Karpas-422 (cell line): ENCODE measurements at regions not wholly inside any gene's neighbourhood (a gene's known extent, or its start where the extent isn't known, plus 50 kb on each side); places are given as distances from the start of the nearest gene placed in this dataset.

Experiments used
- DNase-seq: peaks from one replicate; pipeline ENCODE4 v3.0.0-alpha.2; 2015
- H2AFZ ChIP-seq: fragments of 200-600 bp; sonication (generic); 2 replicates; pipeline ENCODE4 v1.6.1; 2014; ENCODE audit warnings: antibody characterized with exemption, low read length, mixed read lengths
- H3K27ac ChIP-seq: fragments of 200-600 bp; sonication (generic); 2 replicates; pipeline ENCODE4 v1.5.1; 2014; ENCODE audit warnings: mild to moderate bottlenecking, low read length, moderate library complexity
- H3K27me3 ChIP-seq: fragments of 200-600 bp; sonication (generic); 2 replicates; pipeline ENCODE4 v1.6.1; 2014; ENCODE audit warnings: low read length, mixed read lengths
- H3K36me3 ChIP-seq: fragments of 200-600 bp; sonication (generic); 2 replicates; pipeline ENCODE4 v1.6.1; 2014; ENCODE audit warnings: low read length, mixed read lengths; ENCODE audit not compliant: insufficient read depth
- H3K4me1 ChIP-seq: fragments of 200-600 bp; sonication (generic); 2 replicates; pipeline ENCODE4 v1.6.1; 2014; ENCODE audit warnings: mild to moderate bottlenecking, low read length, mixed read lengths
- H3K4me2 ChIP-seq: fragments of 200-600 bp; sonication (generic); 2 replicates; pipeline ENCODE4 v1.6.1; 2014; ENCODE audit warnings: low read length, low read depth, mild to moderate bottlenecking; ENCODE audit not compliant: poor library complexity, severe bottlenecking
- H3K4me3 ChIP-seq: fragments of 200-600 bp; sonication (generic); 2 replicates; pipeline ENCODE4 v1.5.1; 2014; ENCODE audit warnings: mild to moderate bottlenecking, antibody characterized with exemption, low read length, mixed read lengths
- H3K79me2 ChIP-seq: fragments of 200-600 bp; sonication (generic); 2 replicates; pipeline ENCODE4 v1.6.1; 2014; ENCODE audit warnings: mild to moderate bottlenecking, low read length, mixed read lengths
- H3K9ac ChIP-seq: fragments of 200-600 bp; sonication (generic); 2 replicates; pipeline ENCODE4 v1.6.0; 2014; ENCODE audit warnings: low read length
- H3K9me2 ChIP-seq: fragments of 200-600 bp; sonication (generic), shearing (Covaris generic); replicated peaks from 2 replicates; pipeline ENCODE4 v1.6.0; 2014; ENCODE audit warnings: mild to moderate bottlenecking, low read length, moderate library complexity; ENCODE audit not compliant: insufficient read depth
- H3K9me3 ChIP-seq: fragments of 300-700, 200-600 bp; sonication (generic); 2 replicates; pipeline ENCODE4 v1.6.1; 2014; ENCODE audit warnings: low read length, mixed read lengths
- H4K20me1 ChIP-seq: fragments of 200-600 bp; sonication (generic); 2 replicates; pipeline ENCODE4 v1.6.1; 2014; ENCODE audit warnings: mild to moderate bottlenecking, antibody characterized with exemption, low read length, low read depth; ENCODE audit not compliant: insufficient read depth

- Histone ChIP-seq H3K27me3 (no peaks in the 10 kb centered on the region), H3K27ac (no peak overlapping the region), H3K4me2 (no peak overlapping the region), H3K9ac (no peak overlapping the region), H3K36me3 (no peaks in the 10 kb centered on the region), H3K9me2 (no peaks in the 10 kb centered on the region), H4K20me1 (no peaks in the 10 kb centered on the region), H3K4me3 (no peak overlapping the region), H3K79me2 (no peaks in the 10 kb centered on the region), H2AFZ (no peak overlapping the region), H3K9me3 (peaks cover 21% of the 10 kb centered on the region; the same call in 1 of the 2 replicates), H3K4me1 (no peaks in the 10 kb centered on the region)
- DNase-seq: no peak
Measured at GRCh38 chr16:7953360-7953759, 620.7 kb downstream of the RBFOX1 start.

- Histone ChIP-seq H3K27ac (no peak overlapping the region), H3K9ac (no peak overlapping the region), H3K9me3 (peaks cover 38% of the 10 kb centered on the region), H3K27me3 (no peaks in the 10 kb centered on the region), H3K4me3 (no peak overlapping the region), H3K79me2 (no peaks in the 10 kb centered on the region), H4K20me1 (no peaks in the 10 kb centered on the region), H3K4me2 (no peak overlapping the region), H3K9me2 (no peaks in the 10 kb centered on the region), H3K36me3 (no peaks in the 10 kb centered on the region), H3K4me1 (no peaks in the 10 kb centered on the region), H2AFZ (no peak overlapping the region)
- DNase-seq: no peak
Measured at GRCh38 chr16:7946142-7946541, 613.5 kb downstream of the RBFOX1 start.

GRCh38 chr16:7938175-7938574 lies 605.5 kb downstream of the RBFOX1 start:
- H3K4me1 ChIP-seq: no peaks in the 10 kb centered on the region
- H3K79me2 ChIP-seq: no peaks in the 10 kb centered on the region

GRCh38 chr16:7921345-7921744 lies 588.7 kb downstream of the RBFOX1 start:
- Histone ChIP-seq H3K4me1 (no peaks in the 10 kb centered on the region), H3K9ac (no peak overlapping the region), H2AFZ (no peak overlapping the region), H3K9me3 (peaks cover 18% of the 10 kb centered on the region), H3K4me3 (no peak overlapping the region), H3K36me3 (no peaks in the 10 kb centered on the region), H4K20me1 (no peaks in the 10 kb centered on the region), H3K9me2 (no peaks in the 10 kb centered on the region), H3K4me2 (no peak overlapping the region), H3K79me2 (no peaks in the 10 kb centered on the region), H3K27me3 (no peaks in the 10 kb centered on the region), H3K27ac (no peak overlapping the region)
- DNase-seq: no peak

More at GRCh38 chr16:7938175-7938574, 605.5 kb downstream of the RBFOX1 start:
- no peak overlapping the region for H3K9ac ChIP-seq
- no peaks in the 10 kb centered on the region for H3K27me3 ChIP-seq
- no peak overlapping the region for H2AFZ ChIP-seq
- no peaks in the 10 kb centered on the region for H4K20me1 ChIP-seq
- H3K9me2 ChIP-seq: no peaks in the 10 kb centered on the region
- H3K27ac ChIP-seq: no peak overlapping the region
- H3K4me2 ChIP-seq: no peak overlapping the region
- H3K9me3 ChIP-seq: peaks cover 30% of the 10 kb centered on the region
- H3K36me3 ChIP-seq: no peaks in the 10 kb centered on the region
- no peak for DNase-seq
- H3K4me3 ChIP-seq: no peak overlapping the region

- no peak overlapping the region for H3K9ac ChIP-seq
- no peaks in the 10 kb centered on the region for H3K36me3 ChIP-seq
- H3K27ac ChIP-seq: no peak overlapping the region
- DNase-seq: no peak
- H3K4me2 ChIP-seq: no peak overlapping the region
- H3K79me2 ChIP-seq: no peaks in the 10 kb centered on the region
- no peak overlapping the region for H3K4me3 ChIP-seq
- H3K27me3 ChIP-seq: no peaks in the 10 kb centered on the region
- H3K9me2 ChIP-seq: no peaks in the 10 kb centered on the region
- no peak overlapping the region for H2AFZ ChIP-seq
- H3K9me3 ChIP-seq: peaks cover 11% of the 10 kb centered on the region
- H3K4me1 ChIP-seq: no peaks in the 10 kb centered on the region
- H4K20me1 ChIP-seq: no peaks in the 10 kb centered on the region
Measured at GRCh38 chr16:7919782-7920181, 587.1 kb downstream of the RBFOX1 start.

- H3K9ac ChIP-seq: no peak overlapping the region
- no peaks in the 10 kb centered on the region for H3K27me3 ChIP-seq
- no peaks in the 10 kb centered on the region for H3K36me3 ChIP-seq
- H3K9me2 ChIP-seq: no peaks in the 10 kb centered on the region
- H3K4me1 ChIP-seq: no peaks in the 10 kb centered on the region
- H3K4me2 ChIP-seq: no peak overlapping the region
- H3K4me3 ChIP-seq: no peak overlapping the region
- no peaks in the 10 kb centered on the region for H4K20me1 ChIP-seq
- no peak overlapping the region for H3K27ac ChIP-seq
- no peaks in the 10 kb centered on the region for H3K79me2 ChIP-seq
- no peak for DNase-seq
- H3K9me3 ChIP-seq: peaks cover 9% of the 10 kb centered on the region
- no peak overlapping the region for H2AFZ ChIP-seq
Measured at GRCh38 chr16:7914748-7915147, 582.1 kb downstream of the RBFOX1 start.

GRCh38 chr16:7912132-7912531 lies 579.5 kb downstream of the RBFOX1 start:
- Histone ChIP-seq H3K4me3 (no peak overlapping the region), H3K9me2 (no peaks in the 10 kb centered on the region), H4K20me1 (no peaks in the 10 kb centered on the region), H3K4me2 (no peak overlapping the region), H3K27ac (no peak overlapping the region), H3K9ac (no peak overlapping the region), H3K36me3 (no peaks in the 10 kb centered on the region), H2AFZ (no peak overlapping the region), H3K79me2 (no peaks in the 10 kb centered on the region), H3K27me3 (no peaks in the 10 kb centered on the region), H3K9me3 (peaks cover 6% of the 10 kb centered on the region), H3K4me1 (no peaks in the 10 kb centered on the region)
- DNase-seq: no peak

GRCh38 chr16:7910116-7910515 lies 577.5 kb downstream of the RBFOX1 start:
- H3K4me2 ChIP-seq: no peak overlapping the region

GRCh38 chr16:7888411-7888810 lies 555.8 kb downstream of the RBFOX1 start:
- H3K9me2 ChIP-seq: no peaks in the 10 kb centered on the region
- H3K27ac ChIP-seq: no peak overlapping the region
- peaks cover 14% of the 10 kb centered on the region; the same call in 1 of the 2 replicates for H3K9me3 ChIP-seq
- H3K27me3 ChIP-seq: no peaks in the 10 kb centered on the region
- no peak overlapping the region for H3K9ac ChIP-seq
- no peaks in the 10 kb centered on the region for H3K4me1 ChIP-seq
- H4K20me1 ChIP-seq: no peaks in the 10 kb centered on the region
- H3K4me2 ChIP-seq: no peak overlapping the region
- no peak overlapping the region for H2AFZ ChIP-seq
- H3K4me3 ChIP-seq: no peak overlapping the region
- no peaks in the 10 kb centered on the region for H3K79me2 ChIP-seq
- DNase-seq: no peak
- H3K36me3 ChIP-seq: no peaks in the 10 kb centered on the region

More at GRCh38 chr16:7910116-7910515, 577.5 kb downstream of the RBFOX1 start:
- Histone ChIP-seq H3K36me3 (no peaks in the 10 kb centered on the region), H3K4me3 (no peak overlapping the region), H3K9ac (no peak overlapping the region), H3K27me3 (no peaks in the 10 kb centered on the region), H3K27ac (no peak overlapping the region), H2AFZ (no peak overlapping the region), H3K79me2 (no peaks in the 10 kb centered on the region), H3K4me1 (no peaks in the 10 kb centered on the region), H3K9me3 (peaks cover 10% of the 10 kb centered on the region), H3K9me2 (no peaks in the 10 kb centered on the region), H4K20me1 (no peaks in the 10 kb centered on the region)
- DNase-seq: no peak
